ENCODE measurements at regions not wholly inside any gene's neighbourhood (a gene's known extent, or its start where the extent isn't known, plus 50 kb on each side); places are given as distances from the start of the nearest gene placed in this dataset.

DNA sequence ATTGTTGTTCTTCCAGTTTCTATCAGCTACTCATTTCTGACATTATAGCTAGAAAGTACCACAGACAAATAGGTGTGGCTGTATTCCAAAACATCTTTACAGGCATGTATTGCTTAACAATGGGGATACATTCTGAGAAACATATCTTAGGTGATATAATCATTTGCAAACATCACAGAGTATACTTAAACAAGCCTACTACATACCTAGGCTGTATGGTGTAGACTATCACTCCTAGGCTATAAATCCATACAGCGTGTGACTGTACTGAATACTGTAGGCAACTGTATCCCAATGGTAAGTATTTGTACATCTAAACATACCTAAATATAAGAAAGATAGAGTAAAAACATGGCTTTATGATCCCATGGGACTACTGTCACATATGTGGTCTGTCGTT, 231.8 kb downstream of the ETS1 start:
- Mint-ChIP-seq H3K4me3 (ENCODE audit: unreplicated experiment) (no peak overlapping the region), H3K9me3 (ENCODE audit: unreplicated experiment) (no peaks in the 10 kb centered on the region), H3K4me1 (ENCODE audit: unreplicated experiment) (no peaks in the 10 kb centered on the region), H3K27ac (ENCODE audit: unreplicated experiment) (no peak overlapping the region), H3K27me3 (ENCODE audit: unreplicated experiment) (no peaks in the 10 kb centered on the region), H3K36me3 (ENCODE audit: low read depth, unreplicated experiment) (no peaks in the 10 kb centered on the region)
- TF ChIP-seq, protein P1, sequence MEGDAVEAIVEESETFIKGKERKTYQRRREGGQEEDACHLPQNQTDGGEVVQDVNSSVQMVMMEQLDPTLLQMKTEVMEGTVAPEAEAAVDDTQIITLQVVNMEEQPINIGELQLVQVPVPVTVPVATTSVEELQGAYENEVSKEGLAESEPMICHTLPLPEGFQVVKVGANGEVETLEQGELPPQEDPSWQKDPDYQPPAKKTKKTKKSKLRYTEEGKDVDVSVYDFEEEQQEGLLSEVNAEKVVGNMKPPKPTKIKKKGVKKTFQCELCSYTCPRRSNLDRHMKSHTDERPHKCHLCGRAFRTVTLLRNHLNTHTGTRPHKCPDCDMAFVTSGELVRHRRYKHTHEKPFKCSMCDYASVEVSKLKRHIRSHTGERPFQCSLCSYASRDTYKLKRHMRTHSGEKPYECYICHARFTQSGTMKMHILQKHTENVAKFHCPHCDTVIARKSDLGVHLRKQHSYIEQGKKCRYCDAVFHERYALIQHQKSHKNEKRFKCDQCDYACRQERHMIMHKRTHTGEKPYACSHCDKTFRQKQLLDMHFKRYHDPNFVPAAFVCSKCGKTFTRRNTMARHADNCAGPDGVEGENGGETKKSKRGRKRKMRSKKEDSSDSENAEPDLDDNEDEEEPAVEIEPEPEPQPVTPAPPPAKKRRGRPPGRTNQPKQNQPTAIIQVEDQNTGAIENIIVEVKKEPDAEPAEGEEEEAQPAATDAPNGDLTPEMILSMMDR (IDR thresholded peaks at IDR 0.05; ENCODE audit: unreplicated experiment): no peak
- DNase-seq (ENCODE audit: low spot score): no peak

GRCh38 chr11:128354476-128354875, 232.9 kb downstream of the ETS1 start:
- Mint-ChIP-seq H3K27ac (ENCODE audit: unreplicated experiment) (no peak overlapping the region), H3K36me3 (ENCODE audit: low read depth, unreplicated experiment) (no peaks in the 10 kb centered on the region), H3K4me1 (ENCODE audit: unreplicated experiment) (peaks cover 2% of the 10 kb centered on the region), H3K9me3 (ENCODE audit: unreplicated experiment) (no peaks in the 10 kb centered on the region), H3K4me3 (ENCODE audit: unreplicated experiment) (no peak overlapping the region), H3K27me3 (ENCODE audit: unreplicated experiment) (no peaks in the 10 kb centered on the region)
- DNase-seq (ENCODE audit: low spot score): no peak
- TF ChIP-seq, protein P1 (IDR thresholded peaks at IDR 0.05; ENCODE audit: unreplicated experiment): no peak

DNA sequence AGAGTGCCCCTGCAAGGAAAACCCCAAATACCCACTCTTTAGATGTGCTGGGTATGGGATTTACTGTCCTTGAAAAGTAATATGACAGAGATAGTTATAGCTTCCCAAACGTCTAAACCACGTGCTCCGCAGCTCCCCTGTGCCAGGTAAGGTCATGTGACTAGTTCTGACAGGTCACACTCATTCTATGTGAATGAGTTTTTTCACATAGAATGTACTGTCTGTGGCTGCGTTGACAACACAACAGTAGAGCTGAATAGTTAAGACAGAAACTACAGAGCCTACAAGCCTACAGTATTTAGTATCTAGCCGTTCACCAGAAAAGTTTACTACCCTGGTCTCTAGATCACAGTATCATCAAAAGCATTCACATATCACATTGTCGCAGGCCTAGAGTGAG, 236.2 kb downstream of the ETS1 start:
- Mint-ChIP-seq H3K36me3 (ENCODE audit: low read depth, unreplicated experiment) (no peaks in the 10 kb centered on the region), H3K27ac (ENCODE audit: unreplicated experiment) (no peak overlapping the region), H3K4me3 (ENCODE audit: unreplicated experiment) (no peak overlapping the region), H3K4me1 (ENCODE audit: unreplicated experiment) (peaks cover 2% of the 10 kb centered on the region), H3K9me3 (ENCODE audit: unreplicated experiment) (no peaks in the 10 kb centered on the region), H3K27me3 (ENCODE audit: unreplicated experiment) (no peaks in the 10 kb centered on the region)
- no peak for DNase-seq (ENCODE audit: low spot score)
- TF ChIP-seq, protein P1 (IDR thresholded peaks at IDR 0.05; ENCODE audit: unreplicated experiment): no peak

GRCh38 chr11:128349650-128350299, 237.6 kb downstream of the ETS1 start:
- no peaks in the 10 kb centered on the region for H3K27me3 Mint-ChIP-seq (ENCODE audit: unreplicated experiment)
- TF ChIP-seq, protein P1 (IDR thresholded peaks at IDR 0.05; ENCODE audit: unreplicated experiment): no peak
- H3K27ac Mint-ChIP-seq (ENCODE audit: unreplicated experiment): no peak overlapping the region
- peaks cover 2% of the 10 kb centered on the region for H3K4me1 Mint-ChIP-seq (ENCODE audit: unreplicated experiment)
- no peak for DNase-seq (ENCODE audit: low spot score)
- H3K9me3 Mint-ChIP-seq (ENCODE audit: unreplicated experiment): no peaks in the 10 kb centered on the region
- H3K4me3 Mint-ChIP-seq (ENCODE audit: unreplicated experiment): no peak overlapping the region
- H3K36me3 Mint-ChIP-seq (ENCODE audit: low read depth, unreplicated experiment): no peaks in the 10 kb centered on the region

- Mint-ChIP-seq H3K4me3 (ENCODE audit: unreplicated experiment) (no peak overlapping the region), H3K36me3 (ENCODE audit: low read depth, unreplicated experiment) (no peaks in the 10 kb centered on the region), H3K9me3 (ENCODE audit: unreplicated experiment) (no peaks in the 10 kb centered on the region), H3K27me3 (ENCODE audit: unreplicated experiment) (no peaks in the 10 kb centered on the region), H3K27ac (ENCODE audit: unreplicated experiment) (no peak overlapping the region), H3K4me1 (ENCODE audit: unreplicated experiment) (peaks cover 16% of the 10 kb centered on the region)
- TF ChIP-seq, protein P1 (IDR thresholded peaks at IDR 0.05; ENCODE audit: unreplicated experiment): no peak
- no peak for DNase-seq (ENCODE audit: low spot score)
Observed at GRCh38 chr11:128346804-128347203, 240.6 kb downstream of the ETS1 start.
